NT2/D1 (cell line): ENCODE measurements at regions not wholly inside any gene's neighbourhood (a gene's known extent, or its start where the extent isn't known, plus 50 kb on each side); places are given as distances from the start of the nearest gene placed in this dataset.

Experiments used
- SUZ12 ChIP-seq: IDR thresholded peaks from 2 replicates; pipeline ENCODE4 v1.6.1; 2011; ENCODE audit not compliant: insufficient read length, insufficient read depth; ENCODE audit errors: extremely low read depth
- YY1 ChIP-seq: IDR thresholded peaks from 2 replicates; pipeline ENCODE4 v1.6.1; 2011; ENCODE audit not compliant: insufficient read length, insufficient read depth
- ZNF274 ChIP-seq: IDR thresholded peaks from 2 replicates; pipeline ENCODE4 v1.6.1; 2011; ENCODE audit warnings: mild to moderate bottlenecking, low read depth, low read length

DNA sequence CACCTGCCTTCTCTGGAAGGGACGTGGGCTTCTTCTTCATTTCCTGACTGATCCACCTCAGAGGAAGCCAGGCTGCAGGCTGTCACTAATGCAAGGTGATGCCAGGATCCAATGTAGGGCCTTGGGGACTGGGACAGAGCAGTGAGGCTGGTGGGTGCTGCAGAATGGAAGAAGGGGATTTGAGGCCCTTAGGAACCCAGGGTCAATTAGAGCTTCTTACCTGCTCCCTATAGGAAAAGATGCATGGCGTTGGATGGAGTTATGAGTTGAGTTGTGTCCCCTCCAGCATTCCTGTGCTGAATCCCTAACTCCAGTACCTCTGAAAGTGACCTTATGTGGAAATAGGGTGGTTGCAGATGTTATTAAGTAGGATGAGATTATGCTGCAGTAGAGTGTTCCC, 190.4 kb downstream of the MIAT start:
- TF ChIP-seq YY1 (no peak), ZNF274 (no peak), SUZ12 (no peak)
